ENCODE measurements at regions not wholly inside any gene's neighbourhood (a gene's known extent, or its start where the extent isn't known, plus 50 kb on each side); places are given as distances from the start of the nearest gene placed in this dataset.

DNA sequence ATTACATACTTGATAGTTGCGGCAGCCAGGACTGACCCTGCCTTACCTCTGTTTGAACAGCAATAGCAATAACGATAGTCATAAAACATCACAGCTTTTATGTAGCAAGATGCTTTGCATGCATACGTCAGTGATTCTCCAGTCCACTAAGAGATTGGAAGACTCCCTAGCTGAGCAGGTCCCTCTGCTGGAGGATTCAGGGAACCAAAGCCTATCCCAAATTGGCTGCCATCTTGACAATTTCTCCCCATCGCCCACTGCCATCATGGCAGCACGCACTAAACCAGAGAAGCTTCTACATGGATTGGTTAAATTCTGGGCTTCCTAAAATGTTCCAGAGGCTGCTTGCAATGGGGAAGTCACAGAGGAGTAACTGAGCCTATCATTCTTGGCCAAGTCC lies 360.6 kb upstream of the XYLT1 start:
- TF ChIP-seq TAF1 (IDR thresholded peaks at IDR 0.05; ENCODE audit: borderline replicate concordance, insufficient read depth, low read length), result no peak
- no peak for TF ChIP-seq SIN3A (IDR thresholded peaks at IDR 0.05; ENCODE audit: borderline replicate concordance, insufficient read depth, low read length)
